ENCODE measurements at regions not wholly inside any gene's neighbourhood (a gene's known extent, or its start where the extent isn't known, plus 50 kb on each side); places are given as distances from the start of the nearest gene placed in this dataset.

DNA sequence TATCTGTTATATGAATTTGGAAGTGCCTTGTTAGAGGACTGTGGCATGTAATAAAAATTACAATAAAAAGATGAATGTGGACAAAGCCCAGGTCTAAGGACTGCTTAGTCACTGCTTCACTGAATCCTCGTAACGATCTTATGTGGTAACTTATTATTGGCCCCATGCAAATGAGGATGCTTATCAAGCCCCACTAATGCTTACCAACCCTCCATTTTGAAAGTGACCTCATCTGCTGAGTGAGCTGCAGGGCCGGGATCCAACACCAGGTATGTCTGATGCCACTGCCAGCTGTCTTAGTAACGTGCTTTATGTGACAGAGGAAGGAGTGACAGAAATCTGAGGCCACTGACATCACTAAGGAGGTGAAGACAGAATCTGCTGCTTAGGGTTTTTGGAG, 65.3 kb upstream of the CCDC85A start (continued):
- TF ChIP-seq ZNF274 (IDR thresholded peaks at IDR 0.05; ENCODE audit: borderline replicate concordance, extremely low read depth, low read length) (no peak), SUZ12 (IDR thresholded peaks at IDR 0.05; ENCODE audit: low read length) (no peak), KDM1A (IDR thresholded peaks at IDR 0.05; ENCODE audit: borderline replicate concordance, low read length) (no peak)

Measured in H1 (cell line).